ENCODE measurements at regions not wholly inside any gene's neighbourhood (a gene's known extent, or its start where the extent isn't known, plus 50 kb on each side); places are given as distances from the start of the nearest gene placed in this dataset.

GRCh38 chr3:43190670-43191069 lies 84.8 kb upstream of the POMGNT2 start:
- Histone ChIP-seq H3K4me3 (no peak overlapping the region), H3K27ac (no peak overlapping the region), H3K36me3 (no peaks in the 10 kb centered on the region), H3K4me1 (no peaks in the 10 kb centered on the region), H3K27me3 (no peaks in the 10 kb centered on the region), H3K9me3 (no peaks in the 10 kb centered on the region)
- ATAC-seq (no peak), DNase-seq (no peak)
- TF ChIP-seq CTCF (IDR thresholded peaks at IDR 0.05 in 4 of 5, conservative IDR thresholded peaks at IDR 0.05 in 1 of 5) (no peak), POLR2A (IDR thresholded peaks at IDR 0.05) (no peak)
- in situ Hi-C loops (cut with MboI; ENCODE audit: low sequenced_read_pairs in 4 of 4), result no loop called here
- intact Hi-C loops (cut with DNase I; ENCODE audit: low total_unique reads), result no loop called here

GRCh38 chr3:43187836-43188479 lies 82.1 kb upstream of the POMGNT2 start:
- in situ Hi-C loops (cut with MboI; ENCODE audit: low sequenced_read_pairs in 4 of 4) (no loop called here), intact Hi-C loops (cut with DNase I; ENCODE audit: low total_unique reads) (no loop called here)
- TF ChIP-seq CTCF (IDR thresholded peaks at IDR 0.05 in 4 of 5, conservative IDR thresholded peaks at IDR 0.05 in 1 of 5), result no peak
- no peak for TF ChIP-seq POLR2A (IDR thresholded peaks at IDR 0.05)
- Histone ChIP-seq H3K27ac (no peak overlapping the region), H3K4me3 (no peak overlapping the region), H3K36me3 (no peaks in the 10 kb centered on the region), H3K27me3 (no peaks in the 10 kb centered on the region), H3K4me1 (no peaks in the 10 kb centered on the region), H3K9me3 (no peaks in the 10 kb centered on the region)
- DNase-seq, result no peak
- no peak for ATAC-seq

DNA sequence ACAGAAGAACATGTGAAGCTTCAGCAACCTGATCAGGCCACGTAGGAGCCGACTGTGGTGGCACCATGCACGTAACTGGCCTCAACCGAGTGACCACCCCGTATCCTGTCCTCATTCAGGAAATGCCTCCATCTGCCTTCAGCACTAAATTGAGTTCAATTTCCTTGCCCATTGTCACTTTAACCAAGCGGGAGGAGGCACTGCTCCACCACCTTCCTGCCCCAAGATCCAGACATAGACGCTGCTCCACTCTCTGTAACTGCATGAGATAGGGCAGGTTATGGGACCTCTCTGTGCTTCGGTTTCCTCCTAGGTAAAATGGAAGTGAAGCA lies 80.1 kb upstream of the POMGNT2 start:
- TF ChIP-seq CTCF (IDR thresholded peaks at IDR 0.05 in 4 of 5, conservative IDR thresholded peaks at IDR 0.05 in 1 of 5) (no peak), POLR2A (IDR thresholded peaks at IDR 0.05) (no peak)
- no peak for ATAC-seq

DNA sequence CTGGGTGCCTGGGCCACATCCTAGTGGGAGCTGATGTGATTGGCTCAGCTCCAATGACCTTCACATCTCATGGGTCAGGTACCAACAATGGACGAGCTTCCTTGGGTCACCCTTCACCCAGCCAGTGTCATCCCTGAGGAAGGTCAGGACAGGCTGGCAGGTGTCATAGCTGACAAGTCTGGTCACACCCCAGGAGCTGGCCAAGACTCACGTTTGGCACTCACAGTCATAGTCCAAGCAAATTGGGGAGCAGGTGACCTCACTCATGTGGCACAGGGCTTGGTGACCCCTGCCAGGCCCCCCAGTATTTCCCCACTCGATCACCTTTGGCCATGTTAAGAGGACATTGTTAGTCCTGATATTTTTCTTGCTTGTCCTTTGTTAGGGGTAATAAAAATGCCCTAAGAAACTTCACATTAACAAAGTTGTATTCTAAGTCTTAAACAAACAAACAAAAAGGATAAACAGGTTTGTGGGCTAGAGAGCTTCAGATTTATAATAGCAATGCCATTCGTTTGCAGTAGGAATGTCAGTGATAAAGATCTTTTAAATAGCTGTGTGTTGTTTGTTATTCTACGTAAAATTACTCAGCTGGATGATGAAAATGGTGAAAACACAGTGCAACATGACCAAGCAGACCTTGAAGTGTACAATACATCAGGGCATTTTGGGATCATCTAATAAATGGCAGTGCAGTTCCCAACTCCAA lies 79.5 kb upstream of the POMGNT2 start:
- peaks cover 0 to 1% of the 10 kb centered on the region in 2 donors for H3K4me1 ChIP-seq
- no peak overlapping the region for H3K4me3 ChIP-seq
- H3K27me3 ChIP-seq, result no peaks in the 10 kb centered on the region
- no peaks in the 10 kb centered on the region for H3K36me3 ChIP-seq
- TF ChIP-seq POLR2A (IDR thresholded peaks at IDR 0.05) (no peak), CTCF (IDR thresholded peaks at IDR 0.05 in 4 of 5, conservative IDR thresholded peaks at IDR 0.05 in 1 of 5) (no peak)
- in situ Hi-C loops (cut with MboI; ENCODE audit: low sequenced_read_pairs in 4 of 4) (no loop called here), intact Hi-C loops (cut with DNase I; ENCODE audit: low total_unique reads) (no loop called here)
- no peaks in the 10 kb centered on the region for H3K9me3 ChIP-seq
- no peak for ATAC-seq
- DNase-seq, result no peak
- no peak overlapping the region for H3K27ac ChIP-seq

More for the DNA sequence above, 80.1 kb upstream of the POMGNT2 start:
- DNase-seq, result no peak
- H3K9me3 ChIP-seq, result no peaks in the 10 kb centered on the region
- H3K4me3 ChIP-seq, result no peak overlapping the region
- no peaks in the 10 kb centered on the region for H3K27me3 ChIP-seq
- H3K36me3 ChIP-seq, result no peaks in the 10 kb centered on the region
- H3K27ac ChIP-seq, result no peak overlapping the region
- no peaks in the 10 kb centered on the region for H3K4me1 ChIP-seq
- in situ Hi-C loops (cut with MboI; ENCODE audit: low sequenced_read_pairs in 4 of 4), result no loop called here
- intact Hi-C loops (cut with DNase I; ENCODE audit: low total_unique reads), result no loop called here

Data from gastrocnemius medialis (tissue), 4 donors.